Spleen (tissue), 11 donors: ENCODE measurements at regions not wholly inside any gene's neighbourhood (a gene's known extent, or its start where the extent isn't known, plus 50 kb on each side); places are given as distances from the start of the nearest gene placed in this dataset.

ENCODE experiments used
- DNase-seq: peaks from one replicate; pipeline ENCODE4 v3.0.0-alpha.2; 2020
- H3K27ac ChIP-seq, 8 donors: fragments of 200-600 bp; sonication (generic) in 7 of 8; 1 replicate in 4 of 8; 2 replicates in 4 of 8; pipeline versions ENCODE4 v1.5.0 to v1.8.0; 2016 to 2021; ENCODE audit warnings: inconsistent platforms in 4 of 8, mild to moderate bottlenecking in 4 of 8, moderate library complexity in 1 of 8
- H3K27me3 ChIP-seq, 7 donors: fragments of 200-600 bp; sonication (generic) in 6 of 7; replicated peaks in 1 of 7; 1 replicate in 4 of 7; 2 replicates in 3 of 7; pipeline versions ENCODE4 v1.5.0 to v1.8.0; 2016 to 2021; ENCODE audit warnings: inconsistent platforms in 3 of 7, mild to moderate bottlenecking in 1 of 7
- H3K36me3 ChIP-seq, 6 donors: fragments of 200-600 bp; sonication (generic) in 5 of 6; 1 replicate in 4 of 6; 2 replicates in 2 of 6; pipeline versions ENCODE4 v1.5.0 to v1.8.0; 2016 to 2021; ENCODE audit warnings: inconsistent platforms in 2 of 6
- H3K4me1 ChIP-seq, 6 donors: fragments of 200-600 bp; sonication (generic) in 5 of 6; 1 replicate in 3 of 6; 2 replicates in 3 of 6; pipeline versions ENCODE4 v1.5.0 to v1.8.0; 2016 to 2021; ENCODE audit warnings: inconsistent platforms in 3 of 6
- H3K4me3 ChIP-seq, 8 donors: fragments of 200-600 bp; sonication (generic) in 7 of 8; 1 replicate in 4 of 8; 2 replicates in 4 of 8; pipeline versions ENCODE4 v1.5.0 to v1.8.0; 2016 to 2021; ENCODE audit warnings: inconsistent platforms in 4 of 8, mild to moderate bottlenecking in 4 of 8, moderate library complexity in 2 of 8
- H3K9me3 ChIP-seq, 8 donors: fragments of 200-600 bp; sonication (generic) in 7 of 8; 1 replicate in 4 of 8; 2 replicates in 4 of 8; pipeline versions ENCODE4 v1.5.0 to v1.8.0; 2016 to 2021; ENCODE audit warnings: inconsistent platforms in 4 of 8
- CTCF ChIP-seq, 11 experiments: fragments of 200-600 bp in 7 of 11; fragments of 450-650 bp in 4 of 11; sonication (generic) in 4 of 11; IDR thresholded peaks in 8 of 11; conservative IDR thresholded peaks in 3 of 11; 1 replicate in 7 of 11; 2 replicates in 4 of 11; pipeline versions ENCODE4 v1.4.0 to v1.8.0; 2016 to 2021; ENCODE audit warnings: antibody characterized with exemption in 11 of 11, inconsistent platforms in 4 of 11, mild to moderate bottlenecking in 1 of 11
- POLR2A ChIP-seq, 3 donors: fragments of 450-650 bp; IDR thresholded peaks; one replicate each; pipeline ENCODE4 v1.5.1; 2017; ENCODE audit warnings: antibody characterized with exemption in 3 of 3, mild to moderate bottlenecking in 1 of 3
- POLR2AphosphoS5 ChIP-seq, 3 donors: sonication (generic); formaldehyde crosslinking; IDR thresholded peaks; one replicate each; pipeline ENCODE4 v1.5.1; 2017; ENCODE audit warnings: antibody characterized with exemption in 3 of 3
- WGBS, 5 donors: extraction: QIAGEN DNeasy Blood & Tissue Kit in 3 of 5; methylation state at CpG; one replicate each; pipeline versions ENCODE4 v1.1.5 to v1.1.7; 2013 to 2018; 5-methylcytosine and 5-hydroxymethylcytosine counted together
- intact Hi-C: fragments of 100-400 bp; cut with DNase I; formaldehyde crosslinking; loops from one replicate; pipeline ENCODE4 v1.15.0; 2023; ENCODE audit warnings: low total_unique reads
- donor health status: healthy with polysubstance abuse.
- donor health status: DM: no; HTN: no; CAD: no; lungs with moderate emphysema.
- donor health status: DM: no; HTN: no; CAD: no.
- donor health status: Bipolar disorder and iron deficiency.
- donor health status: healthy.
- donor health status: DM: no; HTN: no; CAD: no.
- donor health status: DM: yes; HTN: yes; CAD: no.

- intact Hi-C loops: no loop called here
- H3K27ac ChIP-seq: no peak overlapping the region
- TF ChIP-seq POLR2AphosphoS5 (IDR thresholded peaks at IDR 0.05) (no peak), CTCF (IDR thresholded peaks at IDR 0.05 in 8 of 11, conservative IDR thresholded peaks at IDR 0.05 in 3 of 11) (no peak), POLR2A (IDR thresholded peaks at IDR 0.05) (no peak)
Observed at GRCh38 chr14:28936601-28937000, 170.0 kb downstream of the FOXG1 start.

GRCh38 chr14:28941758-28942157, 175.2 kb downstream of the FOXG1 start:
- 87 to 96% (median 91%) methylated on average over 1 of the region's 1 CpG for WGBS, 5 donors
- H3K4me1 ChIP-seq: no peaks in the 10 kb centered on the region
- no peak for DNase-seq
- no peak overlapping the region for H3K4me3 ChIP-seq
- H3K36me3 ChIP-seq: no peaks in the 10 kb centered on the region
- H3K9me3 ChIP-seq: peaks cover 0 to 38% (median 13%) of the 10 kb centered on the region in 8 donors
- TF ChIP-seq POLR2AphosphoS5 (IDR thresholded peaks at IDR 0.05): no peak
- TF ChIP-seq CTCF (IDR thresholded peaks at IDR 0.05 in 8 of 11, conservative IDR thresholded peaks at IDR 0.05 in 3 of 11): no peak
- no peak for TF ChIP-seq POLR2A (IDR thresholded peaks at IDR 0.05)
- intact Hi-C loops: no loop called here
- H3K27ac ChIP-seq: no peak overlapping the region
- H3K27me3 ChIP-seq: no peaks in the 10 kb centered on the region

More at GRCh38 chr14:28936601-28937000, 170.0 kb downstream of the FOXG1 start:
- Histone ChIP-seq H3K4me1 (no peaks in the 10 kb centered on the region), H3K4me3 (no peak overlapping the region), H3K36me3 (no peaks in the 10 kb centered on the region), H3K9me3 (peaks cover 0 to 63% (median 43%) of the 10 kb centered on the region in 8 donors), H3K27me3 (no peaks in the 10 kb centered on the region)
- DNase-seq: no peak

GRCh38 chr14:28944605-28945004, 178.0 kb downstream of the FOXG1 start:
- Histone ChIP-seq H3K4me1 (no peaks in the 10 kb centered on the region), H3K27ac (no peak overlapping the region), H3K4me3 (no peak overlapping the region), H3K9me3 (peaks cover 0 to 19% (median 4%) of the 10 kb centered on the region in 8 donors), H3K27me3 (no peaks in the 10 kb centered on the region), H3K36me3 (no peaks in the 10 kb centered on the region)
- no peak for DNase-seq
- intact Hi-C loops: no loop called here
- WGBS, 5 donors: 78 to 89% (median 81%) methylated on average over 2 of the region's 2 CpGs
- no peak for TF ChIP-seq CTCF (IDR thresholded peaks at IDR 0.05 in 8 of 11, conservative IDR thresholded peaks at IDR 0.05 in 3 of 11)
- TF ChIP-seq POLR2A (IDR thresholded peaks at IDR 0.05): no peak
- no peak for TF ChIP-seq POLR2AphosphoS5 (IDR thresholded peaks at IDR 0.05)

- no peaks in the 10 kb centered on the region for H3K36me3 ChIP-seq
- intact Hi-C loops: no loop called here
- no peak for DNase-seq
- H3K4me1 ChIP-seq: no peaks in the 10 kb centered on the region
- TF ChIP-seq POLR2AphosphoS5 (IDR thresholded peaks at IDR 0.05) (no peak), POLR2A (IDR thresholded peaks at IDR 0.05) (no peak), CTCF (IDR thresholded peaks at IDR 0.05 in 8 of 11, conservative IDR thresholded peaks at IDR 0.05 in 3 of 11) (no peak)
- WGBS, 5 donors: 47 to 69% (median 58%) methylated on average over 1 of the region's 1 CpG
- no peak overlapping the region for H3K4me3 ChIP-seq
- peaks cover 0 to 8% (median 2%) of the 10 kb centered on the region in 8 donors for H3K9me3 ChIP-seq
- no peaks in the 10 kb centered on the region for H3K27me3 ChIP-seq
- H3K27ac ChIP-seq: no peak overlapping the region
Observed at GRCh38 chr14:28946267-28946666, 179.7 kb downstream of the FOXG1 start.
